SH-SY5Y (cell line): ENCODE measurements at regions not wholly inside any gene's neighbourhood (a gene's known extent, or its start where the extent isn't known, plus 50 kb on each side); places are given as distances from the start of the nearest gene placed in this dataset.

ENCODE experiments used
- GATA2 ChIP-seq: IDR thresholded peaks from 2 replicates; pipeline ENCODE4 v1.6.1; 2011; ENCODE audit warnings: mild to moderate bottlenecking, low read depth, low read length
- GATA3 ChIP-seq: IDR thresholded peaks from 2 replicates; pipeline ENCODE4 v1.6.1; 2011; ENCODE audit warnings: low read depth, mild to moderate bottlenecking, low read length, moderate library complexity

DNA sequence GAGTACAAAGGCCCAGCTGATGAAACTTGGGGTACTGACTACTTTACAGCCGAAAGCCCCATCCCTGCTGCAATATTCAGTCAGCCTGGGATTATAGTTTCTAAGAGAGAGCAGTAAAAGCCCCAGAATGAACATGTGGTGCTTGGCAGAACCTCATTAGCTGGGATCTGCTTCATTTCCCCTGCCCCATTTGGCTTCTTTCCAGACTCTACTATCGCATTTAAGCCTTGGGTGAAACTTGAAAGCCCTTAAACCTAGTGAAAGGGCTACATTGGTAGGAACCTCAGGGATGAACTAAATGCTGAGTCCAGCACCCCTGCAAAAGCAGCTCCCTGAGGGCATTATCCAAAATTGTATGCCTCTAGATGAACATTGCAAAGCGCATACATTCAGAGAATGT lies 631.1 kb downstream of the ACTL7B start:
- TF ChIP-seq GATA3 (no peak), GATA2 (no peak)
